Hepatocyte (in vitro differentiated cells): ENCODE measurements at regions not wholly inside any gene's neighbourhood (a gene's known extent, or its start where the extent isn't known, plus 50 kb on each side); places are given as distances from the start of the nearest gene placed in this dataset.
"Not testable (repeated sequence)": the region's sequence is repeated elsewhere in the genome, so short reads cannot be mapped to it uniquely, and the experiment has no call there.

ENCODE experiments used
- DNase-seq: peaks from one replicate; pipeline ENCODE4 v3.0.0-alpha.2; 2016; ENCODE audit warnings: low spot score
- H2AFZ ChIP-seq: fragments of 200-600 bp; sonication (generic); 2 replicates; pipeline ENCODE4 v1.6.0; 2016; ENCODE audit warnings: antibody characterized with exemption, mild to moderate bottlenecking
- H3K27ac ChIP-seq: fragments of 200-600 bp; sonication (generic); 2 replicates; pipeline ENCODE4 v1.5.1; 2016; ENCODE audit warnings: mild to moderate bottlenecking
- H3K27me3 ChIP-seq: fragments of 200-600 bp; sonication (generic); 2 replicates; pipeline ENCODE4 v1.6.1; 2016
- H3K36me3 ChIP-seq: fragments of 200-600 bp; sonication (generic); replicated peaks from 2 replicates; pipeline ENCODE4 v1.5.1; 2016; ENCODE audit warnings: low read depth; ENCODE audit not compliant: insufficient read depth
- H3K4me1 ChIP-seq: fragments of 200-600 bp; sonication (generic); 2 replicates; pipeline ENCODE4 v1.5.1; 2016; ENCODE audit warnings: mild to moderate bottlenecking, moderate library complexity; ENCODE audit not compliant: insufficient read depth
- H3K4me2 ChIP-seq: fragments of 200-600 bp; sonication (generic); 2 replicates; pipeline ENCODE4 v1.6.0; 2016
- H3K4me3 ChIP-seq: fragments of 200-600 bp; sonication (generic); 2 replicates; pipeline ENCODE4 v1.5.1; 2016; ENCODE audit warnings: mild to moderate bottlenecking
- H3K79me2 ChIP-seq: fragments of 200-600 bp; sonication (generic); 2 replicates; pipeline ENCODE4 v1.6.0; 2017; ENCODE audit warnings: mild to moderate bottlenecking
- H3K9me2 ChIP-seq: fragments of 200-600 bp; sonication (generic); replicated peaks from 2 replicates; pipeline ENCODE4 v1.6.0; 2017; ENCODE audit warnings: mild to moderate bottlenecking; ENCODE audit not compliant: insufficient read depth
- H3K9me3 ChIP-seq: fragments of 200-600 bp; sonication (generic); 2 replicates; pipeline ENCODE4 v1.5.1; 2016; ENCODE audit warnings: low read depth, mild to moderate bottlenecking
- H4K20me1 ChIP-seq: fragments of 200-600 bp; sonication (generic); 2 replicates; pipeline ENCODE4 v1.6.0; 2016; ENCODE audit warnings: mild to moderate bottlenecking; ENCODE audit not compliant: insufficient read depth, poor library complexity, severe bottlenecking
- EZH2 ChIP-seq: fragments of 200-600 bp; sonication (generic); IDR thresholded peaks from 2 replicates; pipeline ENCODE4 v1.6.1; 2016; ENCODE audit warnings: antibody characterized with exemption, mild to moderate bottlenecking, borderline replicate concordance
- EZH2phosphoT487 ChIP-seq: fragments of 200-600 bp; sonication (generic); IDR thresholded peaks from one replicate; pipeline ENCODE4 v1.6.1; 2018; ENCODE audit warnings: antibody characterized with exemption, mild to moderate bottlenecking, low read depth, moderate library complexity; ENCODE audit not compliant: unreplicated experiment, severe bottlenecking
- WGBS: methylation state at CpG from one replicate; pipeline ENCODE4 v1.1.6; 2016; ENCODE audit warnings: low lambda C conversion rate; ENCODE audit errors: missing lambda C conversion rate; 5-methylcytosine and 5-hydroxymethylcytosine counted together
- TF ChIP-seq, protein P1 (sequence below): fragments of 200-600 bp; sonication (generic); IDR thresholded peaks from 2 replicates; pipeline ENCODE4 v1.5.1; 2016; ENCODE audit warnings: antibody characterized with exemption, mild to moderate bottlenecking; ENCODE audit not compliant: poor library complexity

GRCh38 chr6:114649298-114649697 is 306.5 kb upstream of the HS3ST5 start:
- Histone ChIP-seq H3K27ac (no peak overlapping the region), H3K9me2 (no peaks in the 10 kb centered on the region), H2AFZ (no peak overlapping the region), H3K79me2 (no peaks in the 10 kb centered on the region), H3K9me3 (no peaks in the 10 kb centered on the region), H3K27me3 (no peaks in the 10 kb centered on the region), H3K4me2 (no peak overlapping the region), H3K4me1 (no peaks in the 10 kb centered on the region), H3K36me3 (no peaks in the 10 kb centered on the region), H4K20me1 (no peaks in the 10 kb centered on the region), H3K4me3 (no peak overlapping the region)
- no peak for TF ChIP-seq EZH2
- no peak for TF ChIP-seq EZH2phosphoT487
- TF ChIP-seq, protein P1, sequence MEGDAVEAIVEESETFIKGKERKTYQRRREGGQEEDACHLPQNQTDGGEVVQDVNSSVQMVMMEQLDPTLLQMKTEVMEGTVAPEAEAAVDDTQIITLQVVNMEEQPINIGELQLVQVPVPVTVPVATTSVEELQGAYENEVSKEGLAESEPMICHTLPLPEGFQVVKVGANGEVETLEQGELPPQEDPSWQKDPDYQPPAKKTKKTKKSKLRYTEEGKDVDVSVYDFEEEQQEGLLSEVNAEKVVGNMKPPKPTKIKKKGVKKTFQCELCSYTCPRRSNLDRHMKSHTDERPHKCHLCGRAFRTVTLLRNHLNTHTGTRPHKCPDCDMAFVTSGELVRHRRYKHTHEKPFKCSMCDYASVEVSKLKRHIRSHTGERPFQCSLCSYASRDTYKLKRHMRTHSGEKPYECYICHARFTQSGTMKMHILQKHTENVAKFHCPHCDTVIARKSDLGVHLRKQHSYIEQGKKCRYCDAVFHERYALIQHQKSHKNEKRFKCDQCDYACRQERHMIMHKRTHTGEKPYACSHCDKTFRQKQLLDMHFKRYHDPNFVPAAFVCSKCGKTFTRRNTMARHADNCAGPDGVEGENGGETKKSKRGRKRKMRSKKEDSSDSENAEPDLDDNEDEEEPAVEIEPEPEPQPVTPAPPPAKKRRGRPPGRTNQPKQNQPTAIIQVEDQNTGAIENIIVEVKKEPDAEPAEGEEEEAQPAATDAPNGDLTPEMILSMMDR, result no peak
- 53% methylated on average over 2 of the region's 2 CpGs for WGBS
- peak; percentile 8 for DNase-seq

DNA sequence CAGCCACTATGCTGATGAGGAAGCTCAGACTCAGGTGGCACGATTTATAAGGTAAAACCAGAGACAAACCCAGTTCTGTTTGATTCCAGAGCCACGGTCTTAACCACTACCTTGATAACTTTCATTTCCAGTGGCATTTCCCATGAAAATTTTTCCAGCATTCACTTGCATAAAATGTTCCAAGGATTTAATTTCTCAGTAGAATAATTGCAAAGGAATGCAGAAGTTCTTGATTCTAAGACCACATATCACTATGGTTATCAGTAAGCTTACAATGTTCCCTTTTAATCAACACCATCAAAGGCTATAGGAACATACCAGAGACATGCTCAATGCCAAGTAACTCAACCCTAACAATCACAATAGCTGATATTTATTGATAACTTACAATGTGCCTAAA is 306.0 kb upstream of the HS3ST5 start:
- H3K9me3 ChIP-seq, result no peaks in the 10 kb centered on the region

GRCh38 chr6:114638341-114638740 is 295.5 kb upstream of the HS3ST5 start:
- no peaks in the 10 kb centered on the region for H3K79me2 ChIP-seq
- WGBS, result 49% methylated on average over 4 of the region's 4 CpGs
- no peaks in the 10 kb centered on the region for H3K4me1 ChIP-seq
- H3K27me3 ChIP-seq, result no peaks in the 10 kb centered on the region
- no peaks in the 10 kb centered on the region for H4K20me1 ChIP-seq
- no peaks in the 10 kb centered on the region for H3K36me3 ChIP-seq
- no peaks in the 10 kb centered on the region for H3K9me3 ChIP-seq
- no peaks in the 10 kb centered on the region for H3K9me2 ChIP-seq
- no peak overlapping the region for H3K4me2 ChIP-seq
- no peak for DNase-seq
- no peak overlapping the region for H3K4me3 ChIP-seq
- no peak overlapping the region for H3K27ac ChIP-seq
- TF ChIP-seq EZH2phosphoT487 (no peak), EZH2 (no peak)
- TF ChIP-seq, protein P1, result no peak
- H2AFZ ChIP-seq, result no peak overlapping the region

More for the DNA sequence above, 306.0 kb upstream of the HS3ST5 start:
- Histone ChIP-seq H3K36me3 (no peaks in the 10 kb centered on the region), H3K79me2 (no peaks in the 10 kb centered on the region), H3K4me1 (no peaks in the 10 kb centered on the region), H4K20me1 (no peaks in the 10 kb centered on the region), H3K4me3 (no peak overlapping the region), H3K4me2 (no peak overlapping the region), H3K9me2 (no peaks in the 10 kb centered on the region), H3K27ac (no peak overlapping the region), H2AFZ (no peak overlapping the region), H3K27me3 (no peaks in the 10 kb centered on the region)
- TF ChIP-seq, protein P1, result no peak
- TF ChIP-seq EZH2phosphoT487, result no peak
- TF ChIP-seq EZH2, result no peak
- DNase-seq, result no peak
- 68% methylated on average over 2 of the region's 2 CpGs for WGBS

DNA sequence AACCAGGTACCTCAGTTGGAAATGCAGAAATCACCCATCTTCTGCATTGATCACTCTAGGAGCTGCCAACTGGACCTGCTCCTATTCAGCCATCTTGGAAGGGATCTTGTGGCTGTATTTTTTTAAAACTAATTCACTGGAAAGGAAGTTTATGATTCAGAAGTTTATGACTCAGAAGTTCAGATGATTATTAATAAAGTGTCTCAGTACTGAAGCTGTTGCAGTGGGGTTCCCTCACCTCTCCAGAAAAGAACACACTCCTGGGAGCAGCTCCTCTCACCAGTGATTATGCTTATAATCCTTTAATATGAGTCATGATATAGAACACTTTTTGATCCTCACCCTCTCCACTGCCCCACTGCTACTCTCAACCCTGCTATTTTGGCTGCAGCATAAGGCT is 291.2 kb upstream of the HS3ST5 start:
- Histone ChIP-seq H3K27me3 (no peaks in the 10 kb centered on the region), H3K4me2 (no peak overlapping the region), H3K4me3 (no peak overlapping the region), H3K4me1 (no peaks in the 10 kb centered on the region), H3K27ac (no peak overlapping the region), H4K20me1 (no peaks in the 10 kb centered on the region), H2AFZ (no peak overlapping the region), H3K9me2 (no peaks in the 10 kb centered on the region), H3K79me2 (no peaks in the 10 kb centered on the region), H3K9me3 (no peaks in the 10 kb centered on the region), H3K36me3 (no peaks in the 10 kb centered on the region)
- TF ChIP-seq EZH2phosphoT487, result no peak
- TF ChIP-seq EZH2, result no peak
- TF ChIP-seq, protein P1, result no peak
- DNase-seq, result no peak

GRCh38 chr6:114626226-114626625 is 283.4 kb upstream of the HS3ST5 start:
- not testable (repeated sequence) for H3K27ac ChIP-seq, DNase-seq, H3K4me1 ChIP-seq, H4K20me1 ChIP-seq, H3K79me2 ChIP-seq, H3K4me2 ChIP-seq, H3K9me3 ChIP-seq, H2AFZ ChIP-seq, H3K9me2 ChIP-seq, H3K36me3 ChIP-seq, H3K4me3 ChIP-seq, H3K27me3 ChIP-seq
- 100% methylated on average over 1 of the region's 1 CpG for WGBS
